Ishikawa (cell line): ENCODE measurements at regions not wholly inside any gene's neighbourhood (a gene's known extent, or its start where the extent isn't known, plus 50 kb on each side); places are given as distances from the start of the nearest gene placed in this dataset.
A peak's percentile ranks its signal among the peaks of the same experiment; 100 is the strongest.

Experiments used
- CEBPB ChIP-seq: IDR thresholded peaks from 2 replicates; pipeline ENCODE4 v1.6.1; 2012
- EGR1 ChIP-seq: IDR thresholded peaks from 2 replicates; pipeline ENCODE4 v1.6.1; 2012
- EP300 ChIP-seq: IDR thresholded peaks from 2 replicates; pipeline ENCODE4 v1.6.1; 2012; ENCODE audit warnings: borderline replicate concordance
- MAX ChIP-seq: IDR thresholded peaks from 2 replicates; pipeline ENCODE4 v1.6.1; 2012
- NFIC ChIP-seq: IDR thresholded peaks from 2 replicates; pipeline ENCODE4 v1.6.1; 2012
- RAD21 ChIP-seq: IDR thresholded peaks from 2 replicates; pipeline ENCODE4 v1.6.1; 2012; ENCODE audit warnings: low read depth
- REST ChIP-seq: IDR thresholded peaks from 2 replicates; pipeline ENCODE4 v1.6.1; 2012; ENCODE audit warnings: low read depth, mild to moderate bottlenecking
- TAF1 ChIP-seq: IDR thresholded peaks from 2 replicates; pipeline ENCODE4 v1.6.1; 2012; ENCODE audit warnings: low read depth, mild to moderate bottlenecking
- TEAD4 ChIP-seq: IDR thresholded peaks from 2 replicates; pipeline ENCODE4 v1.6.1; 2012
- ZBTB7A ChIP-seq: IDR thresholded peaks from 2 replicates; pipeline ENCODE4 v1.6.1; 2012; ENCODE audit warnings: low read depth

- TF ChIP-seq ZBTB7A (no peak), MAX (no peak), EP300 (no peak), NFIC (no peak), RAD21 (peak; percentile 58), EGR1 (no peak), REST (no peak), TAF1 (no peak), TEAD4 (no peak), CEBPB (no peak)
Measured at GRCh38 chr2:128469203-128469602, 150.5 kb upstream of the HS6ST1 start.
